Adrenal gland (tissue), 5 donors: ENCODE measurements at regions not wholly inside any gene's neighbourhood (a gene's known extent, or its start where the extent isn't known, plus 50 kb on each side); places are given as distances from the start of the nearest gene placed in this dataset.

Experiments used
- CTCF ChIP-seq, 6 experiments: fragments of 450-650 bp in 4 of 6; fragments of 200-600 bp in 2 of 6; sonication (generic) in 1 of 6; IDR thresholded peaks; 1 replicate in 5 of 6; 2 replicates in 1 of 6; pipeline versions ENCODE4 v1.5.1 to v1.8.0; 2016 to 2021; ENCODE audit warnings: antibody characterized with exemption in 6 of 6, mild to moderate bottlenecking in 2 of 6, moderate library complexity in 1 of 6
- POLR2A ChIP-seq, 2 donors: fragments of 450-650 bp; IDR thresholded peaks; one replicate each; pipeline ENCODE4 v1.6.1; 2017; ENCODE audit warnings: antibody characterized with exemption in 2 of 2, mild to moderate bottlenecking in 2 of 2, moderate library complexity in 1 of 2
- donor health status: DM: no; HTN: no; CAD: no.

GRCh38 chr3:70890020-70890394 is 577.6 kb upstream of the MDFIC2 start:
- no peak for TF ChIP-seq CTCF (IDR thresholded peaks at IDR 0.05)
- no peak for TF ChIP-seq POLR2A (IDR thresholded peaks at IDR 0.05)
